ENCODE measurements at regions not wholly inside any gene's neighbourhood (a gene's known extent, or its start where the extent isn't known, plus 50 kb on each side); places are given as distances from the start of the nearest gene placed in this dataset.

DNA sequence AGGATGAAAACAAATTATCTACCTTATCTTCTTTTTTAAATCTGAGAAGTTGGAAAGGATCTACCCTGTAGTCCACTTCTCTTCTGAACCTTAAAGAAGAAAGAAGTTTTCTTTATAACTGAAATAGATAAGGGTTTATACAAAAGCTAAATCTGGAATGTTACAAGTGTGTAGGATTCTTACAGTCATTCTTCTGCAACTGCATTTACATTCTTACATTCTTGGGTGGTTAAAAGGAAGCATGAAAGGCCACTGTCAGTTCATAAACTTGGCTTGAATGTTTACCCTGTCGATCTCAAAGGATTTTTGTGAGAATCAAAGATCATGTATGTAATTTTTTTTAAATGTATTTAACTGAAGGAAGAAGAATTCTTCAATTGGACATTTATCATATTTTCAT is 142.1 kb upstream of the BRINP3 start:
- Mint-ChIP-seq H3K27ac (no peak overlapping the region), H3K36me3 (no peaks in the 10 kb centered on the region), H3K9me3 (peaks cover 7 to 24% (median 10%) of the 10 kb centered on the region in 5 donors), H3K27me3 (no peaks in the 10 kb centered on the region), H3K4me3 (no peak overlapping the region), H3K4me1 (no peaks in the 10 kb centered on the region)
- H3K27me3 ChIP-seq (ENCODE audit: insufficient read depth, low read length, poor library complexity, severe bottlenecking), result no peaks in the 10 kb centered on the region
- H3K9me3 ChIP-seq (ENCODE audit: low read length), result no peaks in the 10 kb centered on the region
- CTCF ChIA-PET, result no interaction called here
- H3K36me3 ChIP-seq (ENCODE audit: insufficient read depth, low read length), result no peaks in the 10 kb centered on the region
- no peak for DNase-seq
- POLR2A ChIA-PET, result no interaction called here
- H3K27ac ChIP-seq (ENCODE audit: low read depth, low read length), result no peak overlapping the region
- H3K4me3 ChIP-seq (ENCODE audit: low read length), result no peak overlapping the region
- H3K4me1 ChIP-seq (ENCODE audit: insufficient read depth, low read length), result no peaks in the 10 kb centered on the region

GRCh38 chr1:190633488-190633887 is 155.8 kb upstream of the BRINP3 start:
- Mint-ChIP-seq H3K9me3 (peaks cover 5 to 23% (median 19%) of the 10 kb centered on the region in 5 donors), H3K27ac (no peak overlapping the region), H3K36me3 (no peaks in the 10 kb centered on the region), H3K4me1 (no peaks in the 10 kb centered on the region), H3K27me3 (no peaks in the 10 kb centered on the region), H3K4me3 (no peak overlapping the region)
- Histone ChIP-seq H3K4me1 (ENCODE audit: insufficient read depth, low read length) (no peaks in the 10 kb centered on the region), H3K4me3 (ENCODE audit: low read length) (no peak overlapping the region), H3K36me3 (ENCODE audit: insufficient read depth, low read length) (no peaks in the 10 kb centered on the region), H3K27me3 (ENCODE audit: insufficient read depth, low read length, poor library complexity, severe bottlenecking) (no peaks in the 10 kb centered on the region), H3K9me3 (ENCODE audit: low read length) (no peaks in the 10 kb centered on the region), H3K27ac (ENCODE audit: low read depth, low read length) (no peak overlapping the region)
- ChIA-PET POLR2A (no interaction called here), CTCF (no interaction called here)
- DNase-seq, result no peak

GRCh38 chr1:190634134-190634533 is 156.5 kb upstream of the BRINP3 start:
- Mint-ChIP-seq H3K36me3 (no peaks in the 10 kb centered on the region), H3K9me3 (peaks cover 5 to 23% (median 19%) of the 10 kb centered on the region in 5 donors), H3K27me3 (no peaks in the 10 kb centered on the region), H3K4me3 (no peak overlapping the region), H3K27ac (no peak overlapping the region), H3K4me1 (no peaks in the 10 kb centered on the region)
- no peaks in the 10 kb centered on the region for H3K27me3 ChIP-seq (ENCODE audit: insufficient read depth, low read length, poor library complexity, severe bottlenecking)
- no peaks in the 10 kb centered on the region for H3K36me3 ChIP-seq (ENCODE audit: insufficient read depth, low read length)
- no peak overlapping the region for H3K4me3 ChIP-seq (ENCODE audit: low read length)
- POLR2A ChIA-PET, result no interaction called here
- DNase-seq, result no peak
- H3K9me3 ChIP-seq (ENCODE audit: low read length), result no peaks in the 10 kb centered on the region
- H3K4me1 ChIP-seq (ENCODE audit: insufficient read depth, low read length), result no peaks in the 10 kb centered on the region
- CTCF ChIA-PET, result no interaction called here
- no peak overlapping the region for H3K27ac ChIP-seq (ENCODE audit: low read depth, low read length)

- no peak overlapping the region for H3K27ac Mint-ChIP-seq
Measured at GRCh38 chr1:190649553-190649952, 171.9 kb upstream of the BRINP3 start.

GRCh38 chr1:190658907-190659306 is 181.2 kb upstream of the BRINP3 start:
- H3K4me3 Mint-ChIP-seq, result no peak overlapping the region
- POLR2A ChIA-PET, result no interaction called here
- Histone ChIP-seq H3K4me3 (ENCODE audit: low read length) (no peak overlapping the region), H3K36me3 (ENCODE audit: insufficient read depth, low read length) (no peaks in the 10 kb centered on the region), H3K27me3 (ENCODE audit: insufficient read depth, low read length, poor library complexity, severe bottlenecking) (no peaks in the 10 kb centered on the region), H3K4me1 (ENCODE audit: insufficient read depth, low read length) (no peaks in the 10 kb centered on the region), H3K9me3 (ENCODE audit: low read length) (no peaks in the 10 kb centered on the region), H3K27ac (ENCODE audit: low read depth, low read length) (no peak overlapping the region)
- H3K27me3 Mint-ChIP-seq, result no peaks in the 10 kb centered on the region
- H3K27ac Mint-ChIP-seq, result no peak overlapping the region
- DNase-seq, result no peak
- CTCF ChIA-PET, result no interaction called here
- no peaks in the 10 kb centered on the region for H3K4me1 Mint-ChIP-seq
- no peaks in the 10 kb centered on the region for H3K36me3 Mint-ChIP-seq
- peaks cover 0 to 17% (median 7%) of the 10 kb centered on the region in 5 donors for H3K9me3 Mint-ChIP-seq

More at GRCh38 chr1:190649553-190649952, 171.9 kb upstream of the BRINP3 start:
- no peaks in the 10 kb centered on the region for H3K27me3 Mint-ChIP-seq
- no peaks in the 10 kb centered on the region for H3K4me1 ChIP-seq (ENCODE audit: insufficient read depth, low read length)
- no peaks in the 10 kb centered on the region for H3K27me3 ChIP-seq (ENCODE audit: insufficient read depth, low read length, poor library complexity, severe bottlenecking)
- H3K36me3 ChIP-seq (ENCODE audit: insufficient read depth, low read length), result no peaks in the 10 kb centered on the region
- no peak overlapping the region for H3K4me3 Mint-ChIP-seq
- no peak overlapping the region for H3K27ac ChIP-seq (ENCODE audit: low read depth, low read length)
- H3K4me3 ChIP-seq (ENCODE audit: low read length), result no peak overlapping the region
- peaks cover 8 to 34% (median 15%) of the 10 kb centered on the region in 5 donors for H3K9me3 Mint-ChIP-seq
- H3K36me3 Mint-ChIP-seq, result no peaks in the 10 kb centered on the region
- DNase-seq, result no peak
- CTCF ChIA-PET, result no interaction called here
- no peaks in the 10 kb centered on the region for H3K9me3 ChIP-seq (ENCODE audit: low read length)
- POLR2A ChIA-PET, result no interaction called here
- no peaks in the 10 kb centered on the region for H3K4me1 Mint-ChIP-seq

DNA sequence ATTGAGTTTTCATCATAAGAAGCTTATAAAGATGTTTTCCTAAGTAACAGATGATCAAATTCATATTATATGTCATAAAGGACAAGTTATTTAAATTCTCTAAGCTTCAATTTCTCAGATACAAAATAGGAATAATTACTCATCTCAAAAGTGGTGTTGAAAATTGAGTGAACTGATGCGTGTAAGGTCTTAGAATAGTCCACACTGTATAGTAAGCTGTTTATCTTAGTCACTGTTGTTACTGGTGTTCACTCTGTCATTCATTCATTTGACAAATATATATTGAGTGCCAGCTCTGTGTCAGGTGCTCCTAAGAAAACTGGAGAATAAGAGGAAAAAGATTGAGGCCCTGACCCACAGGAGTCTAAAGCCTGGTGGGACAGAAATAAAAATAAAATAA is 186.3 kb upstream of the BRINP3 start:
- Mint-ChIP-seq H3K4me3 (no peak overlapping the region), H3K9me3 (peaks cover 0 to 25% (median 12%) of the 10 kb centered on the region in 5 donors), H3K4me1 (no peaks in the 10 kb centered on the region), H3K27ac (no peak overlapping the region), H3K36me3 (no peaks in the 10 kb centered on the region), H3K27me3 (no peaks in the 10 kb centered on the region)
- H3K27me3 ChIP-seq (ENCODE audit: insufficient read depth, low read length, poor library complexity, severe bottlenecking), result no peaks in the 10 kb centered on the region
- CTCF ChIA-PET, result no interaction called here
- H3K4me1 ChIP-seq (ENCODE audit: insufficient read depth, low read length), result no peaks in the 10 kb centered on the region
- no peak overlapping the region for H3K4me3 ChIP-seq (ENCODE audit: low read length)
- POLR2A ChIA-PET, result no interaction called here
- H3K36me3 ChIP-seq (ENCODE audit: insufficient read depth, low read length), result no peaks in the 10 kb centered on the region
- DNase-seq, result no peak
- H3K9me3 ChIP-seq (ENCODE audit: low read length), result peaks cover 5% of the 10 kb centered on the region
- no peak overlapping the region for H3K27ac ChIP-seq (ENCODE audit: low read depth, low read length)

- no peak for DNase-seq
- Histone ChIP-seq H3K9me3 (ENCODE audit: low read length) (peaks cover 5% of the 10 kb centered on the region), H3K27me3 (ENCODE audit: insufficient read depth, low read length, poor library complexity, severe bottlenecking) (no peaks in the 10 kb centered on the region), H3K36me3 (ENCODE audit: insufficient read depth, low read length) (no peaks in the 10 kb centered on the region), H3K4me3 (ENCODE audit: low read length) (no peak overlapping the region), H3K4me1 (ENCODE audit: insufficient read depth, low read length) (no peaks in the 10 kb centered on the region), H3K27ac (ENCODE audit: low read depth, low read length) (no peak overlapping the region)
- Mint-ChIP-seq H3K4me3 (no peak overlapping the region), H3K4me1 (no peaks in the 10 kb centered on the region), H3K27ac (no peak overlapping the region), H3K27me3 (no peaks in the 10 kb centered on the region), H3K9me3 (peaks cover 5 to 30% (median 12%) of the 10 kb centered on the region in 5 donors), H3K36me3 (no peaks in the 10 kb centered on the region)
- POLR2A ChIA-PET, result no interaction called here
- CTCF ChIA-PET, result no interaction called here
Measured at GRCh38 chr1:190665045-190665444, 187.4 kb upstream of the BRINP3 start.

DNA sequence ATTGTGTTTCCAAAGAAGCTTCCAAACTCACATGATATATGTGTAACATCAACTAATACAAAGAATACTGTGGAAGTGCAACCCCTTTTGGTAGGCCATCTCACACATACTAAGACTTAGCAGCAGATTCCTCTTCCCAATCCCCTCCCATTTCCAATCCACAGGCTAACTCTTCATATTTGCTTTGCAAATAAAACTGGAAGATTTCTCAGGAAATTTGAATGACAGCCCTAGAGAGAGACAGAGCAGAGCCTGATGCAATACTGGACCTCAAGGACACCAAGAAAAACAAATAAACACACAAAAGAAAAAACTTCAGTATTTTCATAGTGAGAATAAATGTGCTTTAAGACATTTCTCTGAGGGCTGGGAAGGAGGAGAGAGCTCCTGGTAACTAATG is 190.2 kb upstream of the BRINP3 start:
- Histone ChIP-seq H3K27me3 (ENCODE audit: insufficient read depth, low read length, poor library complexity, severe bottlenecking) (no peaks in the 10 kb centered on the region), H3K4me3 (ENCODE audit: low read length) (no peak overlapping the region), H3K4me1 (ENCODE audit: insufficient read depth, low read length) (no peaks in the 10 kb centered on the region), H3K27ac (ENCODE audit: low read depth, low read length) (no peak overlapping the region), H3K36me3 (ENCODE audit: insufficient read depth, low read length) (no peaks in the 10 kb centered on the region), H3K9me3 (ENCODE audit: low read length) (peaks cover 5% of the 10 kb centered on the region)
- no peak for DNase-seq
- H3K27ac Mint-ChIP-seq, result no peak overlapping the region
- H3K4me1 Mint-ChIP-seq, result no peaks in the 10 kb centered on the region
- H3K4me3 Mint-ChIP-seq, result no peak overlapping the region
- no peaks in the 10 kb centered on the region for H3K36me3 Mint-ChIP-seq
- ChIA-PET CTCF (no interaction called here), POLR2A (no interaction called here)
- peaks cover 5 to 30% (median 12%) of the 10 kb centered on the region in 5 donors for H3K9me3 Mint-ChIP-seq
- no peaks in the 10 kb centered on the region for H3K27me3 Mint-ChIP-seq

DNA sequence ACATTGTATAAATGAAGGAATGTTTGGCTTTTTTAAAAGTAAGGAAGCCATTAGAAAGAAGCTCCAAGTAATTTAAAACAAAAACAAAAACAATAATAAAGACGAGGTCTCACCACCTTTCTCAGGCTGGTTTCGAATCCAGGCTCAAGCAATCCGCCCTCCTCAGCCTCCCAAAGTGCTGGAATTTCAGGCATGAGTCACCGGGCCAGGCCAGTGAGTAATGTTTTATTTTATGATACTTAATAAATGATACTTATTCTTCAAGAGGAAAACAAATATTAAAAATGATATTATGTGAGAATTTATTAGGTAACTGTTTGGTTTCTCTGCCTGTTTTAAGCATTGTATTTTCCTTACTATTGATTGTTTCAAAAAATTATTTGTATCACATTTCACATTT is 201.4 kb upstream of the BRINP3 start:
- no peaks in the 10 kb centered on the region for H3K36me3 ChIP-seq (ENCODE audit: insufficient read depth, low read length)
- Mint-ChIP-seq H3K36me3 (no peaks in the 10 kb centered on the region), H3K27ac (no peak overlapping the region), H3K4me1 (no peaks in the 10 kb centered on the region), H3K27me3 (no peaks in the 10 kb centered on the region), H3K4me3 (no peak overlapping the region), H3K9me3 (peaks cover 0 to 16% (median 11%) of the 10 kb centered on the region in 5 donors)
- no peak overlapping the region for H3K4me3 ChIP-seq (ENCODE audit: low read length)
- no peaks in the 10 kb centered on the region for H3K9me3 ChIP-seq (ENCODE audit: low read length)
- POLR2A ChIA-PET, result no interaction called here
- DNase-seq, result no peak
- CTCF ChIA-PET, result no interaction called here
- no peaks in the 10 kb centered on the region for H3K27me3 ChIP-seq (ENCODE audit: insufficient read depth, low read length, poor library complexity, severe bottlenecking)
- no peaks in the 10 kb centered on the region for H3K4me1 ChIP-seq (ENCODE audit: insufficient read depth, low read length)
- no peak overlapping the region for H3K27ac ChIP-seq (ENCODE audit: low read depth, low read length)
